ENCODE measurements at regions not wholly inside any gene's neighbourhood (a gene's known extent, or its start where the extent isn't known, plus 50 kb on each side); places are given as distances from the start of the nearest gene placed in this dataset.

- ATAC-seq (no peak), DNase-seq (no peak)
- Mint-ChIP-seq H3K27ac (no peak overlapping the region), H3K4me3 (no peak overlapping the region), H3K36me3 (no peaks in the 10 kb centered on the region), H3K4me1 (peaks cover 6% of the 10 kb centered on the region), H3K9me3 (ENCODE audit: low read depth) (no peaks in the 10 kb centered on the region), H3K27me3 (peaks cover 72% of the 10 kb centered on the region)
- CTCF ChIA-PET = no interaction called here
Measured at GRCh38 chr5:159451197-159452052, 121.1 kb upstream of the IL12B start.

GRCh38 chr5:159452480-159453167 lies 122.3 kb upstream of the IL12B start:
- DNase-seq (peak; percentile 26), ATAC-seq (no peak)
- H3K27ac Mint-ChIP-seq = no peak overlapping the region
- no peak overlapping the region for H3K4me3 Mint-ChIP-seq
- H3K36me3 Mint-ChIP-seq = no peaks in the 10 kb centered on the region
- peaks cover 67% of the 10 kb centered on the region for H3K27me3 Mint-ChIP-seq
- H3K4me1 Mint-ChIP-seq = peaks cover 16% of the 10 kb centered on the region
- CTCF ChIA-PET = no interaction called here
- H3K9me3 Mint-ChIP-seq (ENCODE audit: low read depth) = no peaks in the 10 kb centered on the region

- H3K4me1 Mint-ChIP-seq = peaks cover 21% of the 10 kb centered on the region
- H3K9me3 Mint-ChIP-seq (ENCODE audit: low read depth) = no peaks in the 10 kb centered on the region
- CTCF ChIA-PET = no interaction called here
Measured at GRCh38 chr5:159453209-159453608, 122.9 kb upstream of the IL12B start.

GRCh38 chr5:159456261-159456660 lies 126.0 kb upstream of the IL12B start:
- H3K4me3 Mint-ChIP-seq = no peak overlapping the region
- H3K4me1 Mint-ChIP-seq = peaks cover 40% of the 10 kb centered on the region
- peak; percentile 34 for DNase-seq
- no peak overlapping the region for H3K27ac Mint-ChIP-seq
- H3K9me3 Mint-ChIP-seq (ENCODE audit: low read depth) = no peaks in the 10 kb centered on the region
- CTCF ChIA-PET = interaction anchor here (1.0 kb wide), 1 partner anchor 47 kb away, joined by 3 read pairs; no protein-coding TSS in a partner anchor
- ATAC-seq = no peak
- H3K27me3 Mint-ChIP-seq = peaks cover 77% of the 10 kb centered on the region
- no peaks in the 10 kb centered on the region for H3K36me3 Mint-ChIP-seq

More at GRCh38 chr5:159453209-159453608, 122.9 kb upstream of the IL12B start:
- ATAC-seq (no peak), DNase-seq (peak; percentile 25)
- Mint-ChIP-seq H3K27ac (no peak overlapping the region), H3K36me3 (no peaks in the 10 kb centered on the region), H3K4me3 (no peak overlapping the region), H3K27me3 (peaks cover 66% of the 10 kb centered on the region)

- ATAC-seq = peak; percentile 90
- CTCF ChIA-PET = interaction anchor here (1.0 kb wide), 1 partner anchor 47 kb away, joined by 3 read pairs; no protein-coding TSS in a partner anchor
- Mint-ChIP-seq H3K9me3 (ENCODE audit: low read depth) (no peaks in the 10 kb centered on the region), H3K4me3 (no peak overlapping the region), H3K27me3 (peaks cover 72% of the 10 kb centered on the region), H3K4me1 (peaks cover 40% of the 10 kb centered on the region), H3K27ac (no peak overlapping the region), H3K36me3 (no peaks in the 10 kb centered on the region)
- peak; percentile 79 for DNase-seq
Measured at GRCh38 chr5:159456722-159457465, 126.6 kb upstream of the IL12B start.

- Mint-ChIP-seq H3K27me3 (peaks cover 74% of the 10 kb centered on the region), H3K27ac (no peak overlapping the region), H3K36me3 (no peaks in the 10 kb centered on the region), H3K9me3 (ENCODE audit: low read depth) (no peaks in the 10 kb centered on the region), H3K4me3 (no peak overlapping the region), H3K4me1 (peaks cover 40% of the 10 kb centered on the region)
- DNase-seq (peak; percentile 49), ATAC-seq (peak; percentile 34)
- CTCF ChIA-PET = interaction anchor here (1.0 kb wide), 1 partner anchor 57 kb away, joined by 3 read pairs; no protein-coding TSS in a partner anchor
Measured at GRCh38 chr5:159458217-159458711, 128.0 kb upstream of the IL12B start.

- no peak for ATAC-seq
- Mint-ChIP-seq H3K27ac (no peak overlapping the region), H3K4me1 (peaks cover 40% of the 10 kb centered on the region), H3K27me3 (peaks cover 72% of the 10 kb centered on the region), H3K4me3 (no peak overlapping the region), H3K9me3 (ENCODE audit: low read depth) (no peaks in the 10 kb centered on the region), H3K36me3 (no peaks in the 10 kb centered on the region)
- no peak for DNase-seq
- CTCF ChIA-PET = interaction anchor here (1.0 kb wide), 1 partner anchor 57 kb away, joined by 3 read pairs; no protein-coding TSS in a partner anchor
Measured at GRCh38 chr5:159459132-159459627, 128.9 kb upstream of the IL12B start.

GRCh38 chr5:159459951-159460538 lies 129.8 kb upstream of the IL12B start:
- Mint-ChIP-seq H3K27ac (no peak overlapping the region), H3K4me3 (no peak overlapping the region)

GRCh38 chr5:159463590-159464321 lies 133.5 kb upstream of the IL12B start:
- H3K9me3 Mint-ChIP-seq (ENCODE audit: low read depth) = no peaks in the 10 kb centered on the region
- no peak overlapping the region for H3K4me3 Mint-ChIP-seq
- no peak overlapping the region for H3K27ac Mint-ChIP-seq
- no peaks in the 10 kb centered on the region for H3K36me3 Mint-ChIP-seq
- ATAC-seq (no peak), DNase-seq (no peak)
- CTCF ChIA-PET = interaction anchor here (2.0 kb wide), 1 partner anchor 523 kb away, joined by 4 read pairs; no protein-coding TSS in a partner anchor
- peaks cover 62% of the 10 kb centered on the region for H3K27me3 Mint-ChIP-seq
- H3K4me1 Mint-ChIP-seq = peaks cover 17% of the 10 kb centered on the region

More at GRCh38 chr5:159459951-159460538, 129.8 kb upstream of the IL12B start:
- no peak for ATAC-seq
- DNase-seq = no peak
- H3K27me3 Mint-ChIP-seq = peaks cover 67% of the 10 kb centered on the region
- no peaks in the 10 kb centered on the region for H3K36me3 Mint-ChIP-seq
- peaks cover 40% of the 10 kb centered on the region for H3K4me1 Mint-ChIP-seq
- H3K9me3 Mint-ChIP-seq (ENCODE audit: low read depth) = no peaks in the 10 kb centered on the region
- CTCF ChIA-PET = no interaction called here

GRCh38 chr5:159465604-159466003 lies 135.3 kb upstream of the IL12B start:
- no peak overlapping the region for H3K4me3 Mint-ChIP-seq
- no peaks in the 10 kb centered on the region for H3K36me3 Mint-ChIP-seq
- no peaks in the 10 kb centered on the region for H3K9me3 Mint-ChIP-seq (ENCODE audit: low read depth)
- peaks cover 15% of the 10 kb centered on the region for H3K4me1 Mint-ChIP-seq
- ATAC-seq (no peak), DNase-seq (no peak)
- no peak overlapping the region for H3K27ac Mint-ChIP-seq
- H3K27me3 Mint-ChIP-seq = peaks cover 53% of the 10 kb centered on the region
- CTCF ChIA-PET = interaction anchor here (2.0 kb wide), 1 partner anchor 522 kb away, joined by 4 read pairs; no protein-coding TSS in a partner anchor

- CTCF ChIA-PET = no interaction called here
- H3K36me3 Mint-ChIP-seq = no peaks in the 10 kb centered on the region
- peaks cover 49% of the 10 kb centered on the region for H3K27me3 Mint-ChIP-seq
- no peak for DNase-seq
- no peak overlapping the region for H3K4me3 Mint-ChIP-seq
- no peaks in the 10 kb centered on the region for H3K9me3 Mint-ChIP-seq (ENCODE audit: low read depth)
- H3K27ac Mint-ChIP-seq = no peak overlapping the region
- no peak for ATAC-seq
- peaks cover 15% of the 10 kb centered on the region for H3K4me1 Mint-ChIP-seq
Measured at GRCh38 chr5:159467666-159468065, 137.4 kb upstream of the IL12B start.
